ENCODE measurements at regions not wholly inside any gene's neighbourhood (a gene's known extent, or its start where the extent isn't known, plus 50 kb on each side); places are given as distances from the start of the nearest gene placed in this dataset.

DNA sequence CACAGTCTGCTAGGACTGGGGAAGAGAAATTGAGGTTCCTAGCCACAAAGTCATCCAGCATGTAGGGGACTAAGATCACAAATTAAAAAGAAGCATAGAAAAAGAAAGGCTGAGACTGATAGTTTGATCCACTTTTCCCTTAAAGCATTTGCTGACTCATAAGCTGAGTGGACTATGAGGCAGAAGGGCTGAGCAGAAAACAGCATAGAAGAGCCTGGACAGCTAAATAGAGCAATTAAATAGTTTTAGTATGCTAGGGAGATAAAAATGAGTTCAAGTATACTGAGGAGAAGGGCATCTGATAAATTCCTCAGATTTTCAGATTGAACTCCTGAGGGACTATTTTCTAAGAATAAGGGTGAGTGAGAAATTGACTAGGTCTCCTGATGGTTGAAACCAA is 155.9 kb upstream of the EGR2 start:
- TF ChIP-seq, protein P1, sequence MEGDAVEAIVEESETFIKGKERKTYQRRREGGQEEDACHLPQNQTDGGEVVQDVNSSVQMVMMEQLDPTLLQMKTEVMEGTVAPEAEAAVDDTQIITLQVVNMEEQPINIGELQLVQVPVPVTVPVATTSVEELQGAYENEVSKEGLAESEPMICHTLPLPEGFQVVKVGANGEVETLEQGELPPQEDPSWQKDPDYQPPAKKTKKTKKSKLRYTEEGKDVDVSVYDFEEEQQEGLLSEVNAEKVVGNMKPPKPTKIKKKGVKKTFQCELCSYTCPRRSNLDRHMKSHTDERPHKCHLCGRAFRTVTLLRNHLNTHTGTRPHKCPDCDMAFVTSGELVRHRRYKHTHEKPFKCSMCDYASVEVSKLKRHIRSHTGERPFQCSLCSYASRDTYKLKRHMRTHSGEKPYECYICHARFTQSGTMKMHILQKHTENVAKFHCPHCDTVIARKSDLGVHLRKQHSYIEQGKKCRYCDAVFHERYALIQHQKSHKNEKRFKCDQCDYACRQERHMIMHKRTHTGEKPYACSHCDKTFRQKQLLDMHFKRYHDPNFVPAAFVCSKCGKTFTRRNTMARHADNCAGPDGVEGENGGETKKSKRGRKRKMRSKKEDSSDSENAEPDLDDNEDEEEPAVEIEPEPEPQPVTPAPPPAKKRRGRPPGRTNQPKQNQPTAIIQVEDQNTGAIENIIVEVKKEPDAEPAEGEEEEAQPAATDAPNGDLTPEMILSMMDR (conservative IDR thresholded peaks at IDR 0.05 in 1 of 2, IDR thresholded peaks at IDR 0.05 in 1 of 2; ENCODE audit: extremely low read depth in 1 of 2, insufficient read depth in 1 of 2, low read depth in 1 of 2, low read length in 2 of 2), result no peak
- TF ChIP-seq EZH2 (IDR thresholded peaks at IDR 0.05; ENCODE audit: borderline replicate concordance, low read length), result no peak

All from mammary epithelial cell (primary cell).